Ovary (tissue), 3 donors: ENCODE measurements at regions not wholly inside any gene's neighbourhood (a gene's known extent, or its start where the extent isn't known, plus 50 kb on each side); places are given as distances from the start of the nearest gene placed in this dataset.

ENCODE experiments used
- POLR2A ChIP-seq: fragments of 450-650 bp; IDR thresholded peaks from one replicate; pipeline ENCODE4 v1.6.1; 2017; ENCODE audit warnings: antibody characterized with exemption, mild to moderate bottlenecking, moderate library complexity
- TF ChIP-seq, protein P1 (sequence below), 3 donors: fragments of 450-650 bp in 2 of 3; fragments of 200-600 bp in 1 of 3; IDR thresholded peaks; one replicate each; pipeline versions ENCODE4 v1.5.1 to v1.8.0; 2016 to 2022; ENCODE audit warnings: antibody characterized with exemption in 3 of 3, mild to moderate bottlenecking in 1 of 3
- donor health status: DM: no; HTN: no; CAD: no.

DNA sequence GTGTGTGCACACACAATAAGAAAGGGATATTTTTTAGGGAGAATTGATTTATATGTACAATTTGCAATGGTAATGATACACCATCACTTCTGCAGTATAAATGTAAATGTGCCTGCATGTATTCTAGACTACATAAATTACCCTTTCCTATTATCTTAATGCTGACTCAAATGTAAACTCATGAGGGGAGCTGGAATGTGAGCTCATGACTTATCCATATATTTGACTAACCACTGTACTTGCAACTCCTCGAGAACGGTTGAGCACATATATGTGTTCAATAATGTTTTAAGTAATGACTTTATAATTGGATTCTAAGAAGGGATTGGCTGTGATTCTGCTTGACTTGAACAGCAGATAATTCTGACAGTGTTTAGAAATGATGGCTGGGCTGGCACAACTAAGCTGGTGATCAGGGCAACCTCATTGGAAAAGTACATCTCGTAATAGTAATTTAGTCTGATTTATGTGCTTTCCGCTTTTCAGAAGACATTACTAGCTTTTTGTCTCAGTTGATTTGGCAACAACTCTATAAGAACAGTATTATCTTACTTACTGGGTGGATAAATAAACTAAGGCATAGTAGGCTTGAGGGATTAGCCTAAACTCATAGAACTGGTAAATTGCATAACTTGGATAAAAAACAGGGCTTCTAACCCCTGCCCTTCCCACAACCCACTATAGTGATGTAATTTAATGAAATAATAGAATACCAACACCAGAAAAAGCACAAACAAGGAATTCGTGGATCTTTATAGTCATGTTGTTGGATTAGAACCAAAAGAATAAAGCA is 130.2 kb upstream of the SPEF2 start:
- TF ChIP-seq, protein P1, sequence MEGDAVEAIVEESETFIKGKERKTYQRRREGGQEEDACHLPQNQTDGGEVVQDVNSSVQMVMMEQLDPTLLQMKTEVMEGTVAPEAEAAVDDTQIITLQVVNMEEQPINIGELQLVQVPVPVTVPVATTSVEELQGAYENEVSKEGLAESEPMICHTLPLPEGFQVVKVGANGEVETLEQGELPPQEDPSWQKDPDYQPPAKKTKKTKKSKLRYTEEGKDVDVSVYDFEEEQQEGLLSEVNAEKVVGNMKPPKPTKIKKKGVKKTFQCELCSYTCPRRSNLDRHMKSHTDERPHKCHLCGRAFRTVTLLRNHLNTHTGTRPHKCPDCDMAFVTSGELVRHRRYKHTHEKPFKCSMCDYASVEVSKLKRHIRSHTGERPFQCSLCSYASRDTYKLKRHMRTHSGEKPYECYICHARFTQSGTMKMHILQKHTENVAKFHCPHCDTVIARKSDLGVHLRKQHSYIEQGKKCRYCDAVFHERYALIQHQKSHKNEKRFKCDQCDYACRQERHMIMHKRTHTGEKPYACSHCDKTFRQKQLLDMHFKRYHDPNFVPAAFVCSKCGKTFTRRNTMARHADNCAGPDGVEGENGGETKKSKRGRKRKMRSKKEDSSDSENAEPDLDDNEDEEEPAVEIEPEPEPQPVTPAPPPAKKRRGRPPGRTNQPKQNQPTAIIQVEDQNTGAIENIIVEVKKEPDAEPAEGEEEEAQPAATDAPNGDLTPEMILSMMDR (IDR thresholded peaks at IDR 0.05), result no peak
- TF ChIP-seq POLR2A, result no peak
